K562 (cell line): ENCODE measurements at regions not wholly inside any gene's neighbourhood (a gene's known extent, or its start where the extent isn't known, plus 50 kb on each side); places are given as distances from the start of the nearest gene placed in this dataset.

Experiments used
- ATAC-seq: fragments of 200-7000 bp; cut with Tn5 transposase; 3 replicates; pipeline ENCODE4 v1.9.1; 2020; ENCODE audit warnings: moderate library complexity
- BruUV-seq: library from RNA; stranded (reverse); fragments of 400-500 nt; replicated peaks from 2 replicates; lab custom pipeline; 2021; lab: Mats Ljungman, UMichigan
- CTCF ChIA-PET: fragments of 300-600 bp; formaldehyde crosslinking; extraction: SDS; loops from one replicate; lab custom pipeline; 2021; ENCODE audit warnings: low intra/inter-chr PET ratio; lab: Yijun Ruan, JAX
- POLR2A ChIA-PET: fragments of 300-600, 350-650 bp; sonication (Branson Sonifier 250); formaldehyde crosslinking; extraction: SDS; loops from one replicate; lab custom pipeline; 2021; ENCODE audit warnings: antibody characterized with exemption, inconsistent platforms; lab: Yijun Ruan, JAX
- DNase-seq, 4 experiments: peaks; one replicate each; pipeline versions ENCODE4 v3.0.0 to v3.0.0-alpha.2; 2011 to 2018; ENCODE audit warnings: low spot score in 3 of 4, mixed read lengths in 3 of 4; ENCODE audit errors: extremely low read depth in 1 of 4
- FAIRE-seq: peaks from 2 replicates; lab custom pipeline; 2011; peaks lifted over from hg19 to GRCh38; lab: Jason Lieb, UNC
- H2AFZ ChIP-seq: 2 replicates; pipeline ENCODE4 v1.6.0; 2011; ENCODE audit warnings: low read depth, low read length, control low read depth, inconsistent platforms
- H3K27ac ChIP-seq: fragments of 200-600 bp; 3 replicates; pipeline ENCODE4 v1.8.0; 2011; ENCODE audit warnings: low read depth, mild to moderate bottlenecking, control low read depth, inconsistent platforms, low read length, moderate library complexity, mixed read lengths; ENCODE audit errors: extremely low read depth
- H3K27me3 ChIP-seq, 2 experiments: fragments of 300-600 bp in 1 of 2; 2 replicates in 1 of 2; 3 replicates in 1 of 2; pipeline versions ENCODE4 v1.6.0 to v1.8.0; 2011; ENCODE audit warnings: inconsistent platforms in 2 of 2, low read length in 2 of 2, mild to moderate bottlenecking in 1 of 2, mixed read lengths in 1 of 2, moderate library complexity in 1 of 2; ENCODE audit not compliant: control insufficient read depth in 2 of 2, insufficient read depth in 2 of 2
- H3K36me3 ChIP-seq: fragments of 300-600 bp; 3 replicates; pipeline ENCODE4 v1.8.0; 2011; ENCODE audit warnings: mild to moderate bottlenecking, low read length, inconsistent platforms; ENCODE audit not compliant: control insufficient read depth, insufficient read depth
- H3K4me1 ChIP-seq, 2 experiments: fragments of 200-600 bp in 1 of 2; replicated peaks in 1 of 2; 2 replicates in 1 of 2; 3 replicates in 1 of 2; pipeline versions ENCODE4 v1.5.1 to v1.8.0; 2011; ENCODE audit warnings: inconsistent platforms in 2 of 2, low read length in 2 of 2, mild to moderate bottlenecking in 1 of 2, mixed read lengths in 1 of 2, moderate library complexity in 1 of 2; ENCODE audit not compliant: control insufficient read depth in 2 of 2, insufficient read depth in 2 of 2
- H3K4me2 ChIP-seq: 2 replicates; pipeline ENCODE4 v1.6.1; 2011; ENCODE audit warnings: low read length, control low read depth, inconsistent platforms, mixed read lengths; ENCODE audit not compliant: insufficient read depth
- H3K4me3 ChIP-seq: fragments of 200-600 bp; sonication (generic), shearing (Covaris generic); 2 replicates; pipeline ENCODE4 v1.5.1; 2016; ENCODE audit warnings: control low read depth, inconsistent platforms
- H3K79me2 ChIP-seq: fragments of 200-600 bp; 3 replicates; pipeline ENCODE4 v1.8.0; 2011; ENCODE audit warnings: low read length, inconsistent platforms; ENCODE audit not compliant: control insufficient read depth, insufficient read depth
- H3K9ac ChIP-seq, 2 experiments: 2 replicates each; pipeline versions ENCODE4 v1.6.0 to v1.6.1; 2011; ENCODE audit warnings: low read depth in 2 of 2, low read length in 2 of 2, control low read depth in 1 of 2, inconsistent platforms in 1 of 2, mild to moderate bottlenecking in 1 of 2, mixed read lengths in 1 of 2; ENCODE audit not compliant: insufficient read depth in 1 of 2
- H3K9me1 ChIP-seq: one replicate; pipeline ENCODE4 v1.6.0; 2011; ENCODE audit warnings: inconsistent platforms, mild to moderate bottlenecking, low read length, moderate library complexity; ENCODE audit not compliant: control insufficient read depth, insufficient read depth
- H3K9me3 ChIP-seq: replicated peaks from 2 replicates; pipeline ENCODE4 v1.5.1; 2011; ENCODE audit warnings: low read depth, low read length, inconsistent platforms; ENCODE audit not compliant: control insufficient read depth, insufficient read depth
- H4K20me1 ChIP-seq: replicated peaks from 2 replicates; pipeline ENCODE4 v1.6.1; 2011; ENCODE audit warnings: low read length, inconsistent platforms, mixed read lengths; ENCODE audit not compliant: control insufficient read depth, insufficient read depth
- ADNP ChIP-seq: fragments of 200-800 bp; sonication (Bioruptor generic); IDR thresholded peaks from 2 replicates; pipeline ENCODE4 v1.6.1; 2016; ENCODE audit warnings: missing genetic modification characterization, missing compliant biosample characterization
- BCOR ChIP-seq: fragments of 450-650 bp; IDR thresholded peaks from 2 replicates; pipeline ENCODE4 v1.6.1; 2016
- KDM1A ChIP-seq, 2 experiments: fragments of 450-650 bp; IDR thresholded peaks; 2 replicates each; pipeline ENCODE4 v1.6.1; 2016; ENCODE audit warnings: mild to moderate bottlenecking in 2 of 2
- MYNN ChIP-seq, 2 experiments: sonication (generic); formaldehyde crosslinking in 1 of 2; IDR thresholded peaks; 2 replicates each; pipeline versions ENCODE4 v1.5.0 to v1.6.1; 2016 to 2020; ENCODE audit warnings: antibody characterized with exemption in 1 of 2, missing genetic modification reagents in 1 of 2
- NUFIP1 ChIP-seq: fragments of 450-650 bp; IDR thresholded peaks from 2 replicates; pipeline ENCODE4 v1.6.1; 2018; ENCODE audit not compliant: partially characterized antibody
- RAD51 ChIP-seq: fragments of 450-650 bp; IDR thresholded peaks from 2 replicates; pipeline ENCODE4 v1.7.1; 2016; ENCODE audit warnings: low read depth, mild to moderate bottlenecking, borderline replicate concordance
- TEAD1 ChIP-seq, 2 experiments: fragments of 450-650 bp in 1 of 2; sonication (generic) in 1 of 2; formaldehyde crosslinking; IDR thresholded peaks; 2 replicates each; pipeline versions ENCODE4 v1.4.0 to v1.8.0; 2020 to 2022; ENCODE audit warnings: mild to moderate bottlenecking in 2 of 2, missing genetic modification reagents in 1 of 2
- ZFP36 ChIP-seq: fragments of 150-350 bp; IDR thresholded peaks from 2 replicates; pipeline ENCODE4 v1.6.1; 2018; ENCODE audit warnings: low read length, low read depth; ENCODE audit not compliant: partially characterized antibody
- ZKSCAN8 ChIP-seq: fragments of 200-800 bp; sonication (Bioruptor generic); IDR thresholded peaks from 2 replicates; pipeline ENCODE4 v1.6.1; 2016; ENCODE audit warnings: missing genetic modification characterization, missing compliant biosample characterization
- ZNF436 ChIP-seq: fragments of 250-450, 450-650 bp; sonication (Bioruptor Pico); formaldehyde crosslinking; IDR thresholded peaks from 2 replicates; pipeline ENCODE4 v1.7.0; 2020; ENCODE audit warnings: mild to moderate bottlenecking
- WGBS: fragments of 100-300 bp; shearing (Covaris generic); methylation state at CpG from one replicate; pipeline ENCODE4 v1.1.6; 2016; ENCODE audit warnings: low coverage, mixed read lengths; ENCODE audit not compliant: insufficient coverage; ENCODE audit errors: missing lambda C conversion rate; 5-methylcytosine and 5-hydroxymethylcytosine counted together
- in situ Hi-C: fragments of 300-500 bp; cut with MboI; formaldehyde crosslinking; loops from 4 replicates; pipeline ENCODE4 v1.15.0; 2018; ENCODE audit warnings: inconsistent platforms, mixed read lengths
- intact Hi-C: fragments of 100-400 bp; cut with micrococcal nuclease; formaldehyde crosslinking; loops from 2 replicates; pipeline ENCODE4 v1.14.2; 2022
- TF ChIP-seq, protein P1 (sequence below), 2 experiments: fragments of 450-650 bp in 1 of 2; IDR thresholded peaks; 2 replicates each; pipeline ENCODE4 v1.6.1; 2011 to 2017; ENCODE audit warnings: low read depth in 2 of 2, antibody characterized with exemption in 1 of 2, borderline replicate concordance in 1 of 2, low read length in 1 of 2, mild to moderate bottlenecking in 1 of 2, mixed read lengths in 1 of 2; ENCODE audit not compliant: control insufficient read depth in 1 of 2
- TF ChIP-seq, protein P2 (sequence below): fragments of 450-650 bp; IDR thresholded peaks from 2 replicates; pipeline ENCODE4 v1.6.1; 2016; ENCODE audit warnings: low read depth, mild to moderate bottlenecking, moderate library complexity
- TF ChIP-seq, protein P3 (sequence below), 2 experiments: fragments of 450-650 bp in 1 of 2; sonication (generic) in 1 of 2; formaldehyde crosslinking; conservative IDR thresholded peaks; 2 replicates each; pipeline versions ENCODE4 v1.4.0 to v1.8.1; 2020 to 2022; ENCODE audit warnings: mild to moderate bottlenecking in 1 of 2, missing genetic modification reagents in 1 of 2
- TF ChIP-seq, protein P4 (sequence below): fragments of 250-450 bp; sonication (Bioruptor Pico); IDR thresholded peaks from 2 replicates; pipeline ENCODE4 v1.5.0; 2022; ENCODE audit warnings: mild to moderate bottlenecking

DNA sequence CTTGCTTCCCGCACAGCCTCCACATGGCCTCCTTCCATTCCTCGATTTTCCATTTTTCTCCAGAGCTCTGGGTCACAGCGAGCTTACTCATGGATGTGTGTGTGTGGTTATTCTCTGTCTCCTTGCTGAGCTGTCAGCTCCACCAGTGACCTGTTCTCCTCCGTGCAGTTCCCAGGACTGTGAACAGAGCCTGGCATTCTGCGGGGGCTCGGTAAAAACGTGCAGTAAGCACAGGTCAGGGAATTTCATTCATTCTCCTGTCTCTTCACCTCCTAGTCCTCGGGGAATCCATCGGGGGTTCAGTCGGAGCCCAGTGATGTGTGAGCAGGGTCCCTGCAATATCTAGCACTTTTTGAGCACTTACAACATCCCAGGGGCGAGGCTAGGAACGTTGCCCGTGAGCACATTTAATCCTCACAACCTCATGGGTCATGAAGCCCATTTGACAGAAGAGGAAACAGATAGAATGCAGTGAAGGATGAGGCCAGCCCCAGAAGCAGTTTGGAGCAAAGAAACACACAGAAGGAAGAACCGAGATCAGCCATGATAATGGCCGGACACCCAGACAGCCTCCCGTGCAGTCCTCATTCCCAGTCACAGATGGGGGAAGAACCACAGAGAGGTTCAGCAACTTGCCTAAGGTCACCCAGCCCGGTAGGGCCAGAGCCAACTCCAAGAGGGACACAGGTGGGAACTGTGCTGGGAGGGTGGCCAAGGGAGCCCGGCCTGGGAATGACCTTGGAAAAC lies 183.2 kb upstream of the GSE1 start:
- H2AFZ ChIP-seq, result no peak overlapping the region
- CTCF ChIA-PET, result interaction anchor here (1.3 kb wide), 1 partner anchor 8 kb away, joined by 3 read pairs; no protein-coding TSS in a partner anchor
- no peaks in the 10 kb centered on the region for H3K9me1 ChIP-seq
- in situ Hi-C loops, result loop anchor here (10.0 kb wide), 1 partner anchor 285 kb away; no protein-coding TSS in a partner anchor
- peak overlapping the region in 1 of 2 experiments; percentile 15; a peak in 2 of 4 replicates for H3K9ac ChIP-seq
- FAIRE-seq (peak; percentile 11), ATAC-seq (no peak), DNase-seq (no peak)
- H3K4me3 ChIP-seq, result no peak overlapping the region
- H3K9me3 ChIP-seq, result no peaks in the 10 kb centered on the region
- H3K27me3 ChIP-seq, result no peaks in the 10 kb centered on the region
- no peaks in the 10 kb centered on the region for H3K36me3 ChIP-seq
- H3K27ac ChIP-seq, result no peak overlapping the region
- peaks cover 2 to 41% of the 10 kb centered on the region in 2 experiments; a peak in 2 of 5 replicates for H3K4me1 ChIP-seq
- POLR2A ChIA-PET, result interaction anchor here (0.5 to 0.6 kb wide), 4 partner anchors 81 to 221 kb away, joined by 3 read pairs; no protein-coding TSS in a partner anchor
- intact Hi-C loops, result no loop called here
- no peaks in the 10 kb centered on the region for H3K79me2 ChIP-seq
- peaks cover 3% of the 10 kb centered on the region; the same call in 1 of the 2 replicates for H4K20me1 ChIP-seq
- H3K4me2 ChIP-seq, result no peak overlapping the region
- WGBS, result 52% methylated on average over 18 of the region's 18 CpGs
- BruUV-seq, result no TSS peak
- TF ChIP-seq NUFIP1 (no peak), ZFP36 (peak; percentile 74), ZKSCAN8 (CRISPR knock-in tag) (no peak), ZNF436 (CRISPR knock-in tag) (no peak), KDM1A (IDR thresholded peaks at IDR 0.05) (0 out of 4 replicates have a peak, but pooled peaks have one; percentile 19 to 35), RAD51 (no peak), MYNN (IDR thresholded peaks at IDR 0.05) (no peak), MYNN (CRISPR knock-in tag; IDR thresholded peaks at IDR 0.05) (no peak), TEAD1 (CRISPR knock-in tag; IDR thresholded peaks at IDR 0.05) (peak in 1 of 2 experiments; percentile 43; a peak in 1 of 4 replicates), BCOR (peak; percentile 71), ADNP (tag) (no peak)
- TF ChIP-seq, protein P1, sequence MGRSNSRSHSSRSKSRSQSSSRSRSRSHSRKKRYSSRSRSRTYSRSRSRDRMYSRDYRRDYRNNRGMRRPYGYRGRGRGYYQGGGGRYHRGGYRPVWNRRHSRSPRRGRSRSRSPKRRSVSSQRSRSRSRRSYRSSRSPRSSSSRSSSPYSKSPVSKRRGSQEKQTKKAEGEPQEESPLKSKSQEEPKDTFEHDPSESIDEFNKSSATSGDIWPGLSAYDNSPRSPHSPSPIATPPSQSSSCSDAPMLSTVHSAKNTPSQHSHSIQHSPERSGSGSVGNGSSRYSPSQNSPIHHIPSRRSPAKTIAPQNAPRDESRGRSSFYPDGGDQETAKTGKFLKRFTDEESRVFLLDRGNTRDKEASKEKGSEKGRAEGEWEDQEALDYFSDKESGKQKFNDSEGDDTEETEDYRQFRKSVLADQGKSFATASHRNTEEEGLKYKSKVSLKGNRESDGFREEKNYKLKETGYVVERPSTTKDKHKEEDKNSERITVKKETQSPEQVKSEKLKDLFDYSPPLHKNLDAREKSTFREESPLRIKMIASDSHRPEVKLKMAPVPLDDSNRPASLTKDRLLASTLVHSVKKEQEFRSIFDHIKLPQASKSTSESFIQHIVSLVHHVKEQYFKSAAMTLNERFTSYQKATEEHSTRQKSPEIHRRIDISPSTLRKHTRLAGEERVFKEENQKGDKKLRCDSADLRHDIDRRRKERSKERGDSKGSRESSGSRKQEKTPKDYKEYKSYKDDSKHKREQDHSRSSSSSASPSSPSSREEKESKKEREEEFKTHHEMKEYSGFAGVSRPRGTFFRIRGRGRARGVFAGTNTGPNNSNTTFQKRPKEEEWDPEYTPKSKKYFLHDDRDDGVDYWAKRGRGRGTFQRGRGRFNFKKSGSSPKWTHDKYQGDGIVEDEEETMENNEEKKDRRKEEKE (IDR thresholded peaks at IDR 0.05; ENCODE audit: borderline replicate concordance in 1 of 2, control insufficient read depth in 1 of 2, low read depth in 2 of 2, low read length in 1 of 2), result no peak
- TF ChIP-seq, protein P2, sequence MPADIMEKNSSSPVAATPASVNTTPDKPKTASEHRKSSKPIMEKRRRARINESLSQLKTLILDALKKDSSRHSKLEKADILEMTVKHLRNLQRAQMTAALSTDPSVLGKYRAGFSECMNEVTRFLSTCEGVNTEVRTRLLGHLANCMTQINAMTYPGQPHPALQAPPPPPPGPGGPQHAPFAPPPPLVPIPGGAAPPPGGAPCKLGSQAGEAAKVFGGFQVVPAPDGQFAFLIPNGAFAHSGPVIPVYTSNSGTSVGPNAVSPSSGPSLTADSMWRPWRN, result no peak
- TF ChIP-seq, protein P3, sequence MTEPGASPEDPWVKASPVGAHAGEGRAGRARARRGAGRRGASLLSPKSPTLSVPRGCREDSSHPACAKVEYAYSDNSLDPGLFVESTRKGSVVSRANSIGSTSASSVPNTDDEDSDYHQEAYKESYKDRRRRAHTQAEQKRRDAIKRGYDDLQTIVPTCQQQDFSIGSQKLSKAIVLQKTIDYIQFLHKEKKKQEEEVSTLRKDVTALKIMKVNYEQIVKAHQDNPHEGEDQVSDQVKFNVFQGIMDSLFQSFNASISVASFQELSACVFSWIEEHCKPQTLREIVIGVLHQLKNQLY (CRISPR knock-in tag; conservative IDR thresholded peaks at IDR 0.05), result no peak
- TF ChIP-seq, protein P4, sequence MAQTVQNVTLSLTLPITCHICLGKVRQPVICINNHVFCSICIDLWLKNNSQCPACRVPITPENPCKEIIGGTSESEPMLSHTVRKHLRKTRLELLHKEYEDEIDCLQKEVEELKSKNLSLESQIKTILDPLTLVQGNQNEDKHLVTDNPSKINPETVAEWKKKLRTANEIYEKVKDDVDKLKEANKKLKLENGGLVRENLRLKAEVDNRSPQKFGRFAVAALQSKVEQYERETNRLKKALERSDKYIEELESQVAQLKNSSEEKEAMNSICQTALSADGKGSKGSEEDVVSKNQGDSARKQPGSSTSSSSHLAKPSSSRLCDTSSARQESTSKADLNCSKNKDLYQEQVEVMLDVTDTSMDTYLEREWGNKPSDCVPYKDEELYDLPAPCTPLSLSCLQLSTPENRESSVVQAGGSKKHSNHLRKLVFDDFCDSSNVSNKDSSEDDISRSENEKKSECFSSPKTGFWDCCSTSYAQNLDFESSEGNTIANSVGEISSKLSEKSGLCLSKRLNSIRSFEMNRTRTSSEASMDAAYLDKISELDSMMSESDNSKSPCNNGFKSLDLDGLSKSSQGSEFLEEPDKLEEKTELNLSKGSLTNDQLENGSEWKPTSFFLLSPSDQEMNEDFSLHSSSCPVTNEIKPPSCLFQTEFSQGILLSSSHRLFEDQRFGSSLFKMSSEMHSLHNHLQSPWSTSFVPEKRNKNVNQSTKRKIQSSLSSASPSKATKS, result no peak
